ENCODE measurements at regions not wholly inside any gene's neighbourhood (a gene's known extent, or its start where the extent isn't known, plus 50 kb on each side); places are given as distances from the start of the nearest gene placed in this dataset.

- no peak overlapping the region for H3K14ac ChIP-seq (ENCODE audit: insufficient read length)
- 100% methylated on average over 1 of the region's 1 CpG; no CpG with 5 or more reads in 1 of the 2 experiments for WGBS, 2 experiments (ENCODE audit: extremely low coverage in 1 of 2, insufficient coverage in 1 of 2, insufficient read length in 1 of 2, insufficient replicate concordance in 2 of 2, low coverage in 1 of 2, low lambda C conversion rate in 2 of 2, missing lambda C conversion rate in 1 of 2)
- H2BK15ac ChIP-seq (ENCODE audit: low read length) = no peak overlapping the region
- no peak overlapping the region for H3K4ac ChIP-seq (replicated peaks; ENCODE audit: insufficient read length, low read depth, low read length)
- no peak overlapping the region for H4K8ac ChIP-seq (ENCODE audit: extremely low read depth, insufficient read depth, low read length)
- H2BK120ac ChIP-seq (replicated peaks; ENCODE audit: low read depth, low read length) = no peak overlapping the region
- no peak overlapping the region for H3K27ac ChIP-seq (ENCODE audit: low read depth, low read length)
- CTCF ChIA-PET (ENCODE audit: partially characterized antibody) = no interaction called here
- POLR2A ChIA-PET (ENCODE audit: partially characterized antibody) = no interaction called here
- no peaks in the 10 kb centered on the region for H4K20me1 ChIP-seq (replicated peaks in 1 of 2; ENCODE audit: control insufficient read depth in 1 of 2, insufficient read depth in 2 of 2, low read length in 2 of 2)
- no peak overlapping the region for H3K9ac ChIP-seq (replicated peaks in 1 of 4; ENCODE audit: extremely low read depth in 1 of 4, low read depth in 3 of 4, low read length in 3 of 4)
- H3K79me1 ChIP-seq (ENCODE audit: low read depth, low read length) = no peaks in the 10 kb centered on the region
- H4K5ac ChIP-seq (ENCODE audit: insufficient read length, low read depth, low read length) = no peak overlapping the region
- no peak overlapping the region for H4K91ac ChIP-seq (replicated peaks; ENCODE audit: insufficient read length, low read length)
- no peak overlapping the region for H3K56ac ChIP-seq (replicated peaks; ENCODE audit: insufficient read length, low read depth, low read length)
- H3K18ac ChIP-seq (ENCODE audit: extremely low read depth, low read length) = no peak overlapping the region
- H2BK20ac ChIP-seq (ENCODE audit: low read length) = no peak overlapping the region
- H2BK5ac ChIP-seq (ENCODE audit: low read depth, low read length) = no peak overlapping the region
- peaks cover 1 to 9% (median 5%) of the 10 kb centered on the region in 4 experiments; a peak in 4 of 7 replicates for H3K4me1 ChIP-seq (replicated peaks in 1 of 4; ENCODE audit: control insufficient read depth in 3 of 4, insufficient read depth in 4 of 4, low read length in 3 of 4)
- TF ChIP-seq PHF8 (conservative IDR thresholded peaks at IDR 0.05; ENCODE audit: low read depth, low read length) = no peak
- no peaks in the 10 kb centered on the region for H3K27me3 ChIP-seq (replicated peaks in 1 of 4; ENCODE audit: control insufficient read depth in 3 of 4, extremely low read depth in 1 of 4, insufficient read depth in 3 of 4, low read length in 3 of 4)
- no peak overlapping the region for H3K4me2 ChIP-seq (ENCODE audit: insufficient read depth in 1 of 2, low read depth in 2 of 2, low read length in 2 of 2)
- H3K23ac ChIP-seq (ENCODE audit: insufficient read length) = no peak overlapping the region
- no peak overlapping the region for H2AFZ ChIP-seq (ENCODE audit: low read length)
- no peaks in the 10 kb centered on the region for H3K79me2 ChIP-seq (ENCODE audit: control insufficient read depth in 1 of 2, insufficient read depth in 2 of 2, low read length in 2 of 2)
- no peaks in the 10 kb centered on the region for H3K36me3 ChIP-seq (ENCODE audit: control insufficient read depth in 2 of 4, insufficient read depth in 4 of 4, low read length in 3 of 4)
- no peaks in the 10 kb centered on the region for H3K9me3 ChIP-seq (ENCODE audit: insufficient read depth in 2 of 2, low read depth in 1 of 2, low read length in 1 of 2)
- no peak overlapping the region for H2BK12ac ChIP-seq (ENCODE audit: low read depth, low read length)
- DNase-seq (ENCODE audit: low read depth in 1 of 2, low spot score in 2 of 2) (no peak), FAIRE-seq (no peak)
- no peaks in the 10 kb centered on the region for H3K23me2 ChIP-seq (ENCODE audit: low read depth, low read length)
- no peak overlapping the region for H2AK5ac ChIP-seq (ENCODE audit: low read depth, low read length)
- no peak overlapping the region for H3K4me3 ChIP-seq (ENCODE audit: extremely low read depth in 1 of 4, insufficient read depth in 2 of 4, low read depth in 3 of 4, low read length in 4 of 4)
Measured at GRCh38 chr6:147678253-147678652, 169.8 kb downstream of the SAMD5 start.

All from H1 (cell line).